ENCODE measurements at regions not wholly inside any gene's neighbourhood (a gene's known extent, or its start where the extent isn't known, plus 50 kb on each side); places are given as distances from the start of the nearest gene placed in this dataset.

GRCh38 chr6:14875481-14876063 is 370.3 kb upstream of the JARID2 start:
- H3K9me3 ChIP-seq (ENCODE audit: control insufficient read depth in 1 of 2, insufficient read depth in 1 of 2, low read depth in 1 of 2, low read length in 2 of 2), result no peaks in the 10 kb centered on the region
- H3K27me3 ChIP-seq (ENCODE audit: insufficient read depth, low read length), result no peaks in the 10 kb centered on the region
- no peaks in the 10 kb centered on the region for H3K79me2 ChIP-seq (ENCODE audit: insufficient read depth, low read length)
- intact Hi-C loops (cut with micrococcal nuclease), result no loop called here
- DNase-seq (ENCODE audit: low read depth, low spot score) (no peak), ATAC-seq (no peak)
- no peaks in the 10 kb centered on the region for H4K20me1 ChIP-seq (ENCODE audit: insufficient read depth)
- CTCF ChIA-PET, result no interaction called here
- H3K27ac ChIP-seq (ENCODE audit: low read depth, low read length), result no peak overlapping the region
- no peaks in the 10 kb centered on the region for H3K36me3 ChIP-seq (ENCODE audit: control insufficient read depth in 1 of 2, insufficient read depth in 2 of 2, low read length in 2 of 2)
- POLR2A ChIA-PET, result no interaction called here
- no peak overlapping the region for H3K4me2 ChIP-seq (ENCODE audit: low read length)
- BruUV-seq (replicated peaks), result no TSS peak
- TF ChIP-seq YY1 (IDR thresholded peaks at IDR 0.05; ENCODE audit: extremely low read depth, insufficient replicate concordance, low read depth, low read length) (no peak), CBX3 (IDR thresholded peaks at IDR 0.05; ENCODE audit: low read depth) (no peak), ELF1 (IDR thresholded peaks at IDR 0.05; ENCODE audit: borderline replicate concordance, low read depth) (no peak), ZFX (IDR thresholded peaks at IDR 0.05) (no peak), EGR1 (IDR thresholded peaks at IDR 0.05; ENCODE audit: low read depth) (no peak), EZH2 (IDR thresholded peaks at IDR 0.05) (no peak), SRF (IDR thresholded peaks at IDR 0.05; ENCODE audit: low read depth) (no peak), SP1 (IDR thresholded peaks at IDR 0.05; ENCODE audit: low read depth) (no peak), CTCF (IDR thresholded peaks at IDR 0.05 in 2 of 3, conservative IDR thresholded peaks at IDR 0.05 in 1 of 3; ENCODE audit: borderline replicate concordance in 1 of 3, insufficient read depth in 1 of 3, low read depth in 2 of 3, low read length in 2 of 3) (no peak), SIN3A (IDR thresholded peaks at IDR 0.05; ENCODE audit: low read depth) (no peak), RAD21 (IDR thresholded peaks at IDR 0.05; ENCODE audit: low read depth) (no peak), MAX (IDR thresholded peaks at IDR 0.05) (no peak), ATF3 (IDR thresholded peaks at IDR 0.05) (no peak), TCF7L2 (IDR thresholded peaks at IDR 0.05; ENCODE audit: borderline replicate concordance, extremely low read depth, insufficient read depth, insufficient read length) (no peak), ZNF274 (IDR thresholded peaks at IDR 0.05; ENCODE audit: low read depth, low read length) (no peak)
- RAD21 ChIA-PET (ENCODE audit: low non-redundant PET in 1 of 2, low total read pairs in 2 of 2, uncharacterized antibody in 2 of 2, unreplicated experiment in 2 of 2), result no interaction called here
- H3K4me1 ChIP-seq (ENCODE audit: control insufficient read depth in 1 of 2, insufficient read depth in 2 of 2, low read length in 2 of 2), result peaks cover 0 to 10% of the 10 kb centered on the region in 2 experiments; a peak in 2 of 4 replicates
- no peak overlapping the region for H3K4me3 ChIP-seq (replicated peaks in 1 of 2; ENCODE audit: low read depth in 1 of 2, low read length in 2 of 2)
- no peak overlapping the region for H3K9ac ChIP-seq (ENCODE audit: low read length)
- no peak overlapping the region for H2AFZ ChIP-seq (ENCODE audit: low read depth, low read length, poor library complexity, severe bottlenecking)
- H3K9me2 ChIP-seq (ENCODE audit: insufficient read depth), result no peaks in the 10 kb centered on the region

Data from HCT116 (cell line).